ENCODE measurements at regions not wholly inside any gene's neighbourhood (a gene's known extent, or its start where the extent isn't known, plus 50 kb on each side); places are given as distances from the start of the nearest gene placed in this dataset.

DNA sequence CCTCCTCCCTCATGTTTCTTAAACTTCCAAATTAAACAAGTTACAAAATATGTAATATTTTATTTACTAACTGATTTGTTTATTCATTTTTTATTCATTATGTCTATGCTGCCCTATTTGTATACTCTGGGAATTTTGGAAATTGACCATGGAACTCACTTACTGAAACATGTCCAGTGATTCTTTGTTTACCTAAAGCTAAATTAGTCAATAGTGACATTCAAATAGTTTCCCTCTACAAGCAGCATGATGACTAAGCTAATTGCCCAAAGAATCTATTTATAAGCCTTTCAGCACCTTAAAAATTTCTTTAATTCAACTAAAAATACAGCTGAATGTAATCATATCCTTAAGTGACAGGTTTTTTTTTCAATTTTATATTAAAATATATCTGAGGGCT is 437.7 kb downstream of the SI start:
- TF ChIP-seq, protein P1, sequence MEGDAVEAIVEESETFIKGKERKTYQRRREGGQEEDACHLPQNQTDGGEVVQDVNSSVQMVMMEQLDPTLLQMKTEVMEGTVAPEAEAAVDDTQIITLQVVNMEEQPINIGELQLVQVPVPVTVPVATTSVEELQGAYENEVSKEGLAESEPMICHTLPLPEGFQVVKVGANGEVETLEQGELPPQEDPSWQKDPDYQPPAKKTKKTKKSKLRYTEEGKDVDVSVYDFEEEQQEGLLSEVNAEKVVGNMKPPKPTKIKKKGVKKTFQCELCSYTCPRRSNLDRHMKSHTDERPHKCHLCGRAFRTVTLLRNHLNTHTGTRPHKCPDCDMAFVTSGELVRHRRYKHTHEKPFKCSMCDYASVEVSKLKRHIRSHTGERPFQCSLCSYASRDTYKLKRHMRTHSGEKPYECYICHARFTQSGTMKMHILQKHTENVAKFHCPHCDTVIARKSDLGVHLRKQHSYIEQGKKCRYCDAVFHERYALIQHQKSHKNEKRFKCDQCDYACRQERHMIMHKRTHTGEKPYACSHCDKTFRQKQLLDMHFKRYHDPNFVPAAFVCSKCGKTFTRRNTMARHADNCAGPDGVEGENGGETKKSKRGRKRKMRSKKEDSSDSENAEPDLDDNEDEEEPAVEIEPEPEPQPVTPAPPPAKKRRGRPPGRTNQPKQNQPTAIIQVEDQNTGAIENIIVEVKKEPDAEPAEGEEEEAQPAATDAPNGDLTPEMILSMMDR (IDR thresholded peaks at IDR 0.05) = no peak
- TF ChIP-seq SMC3 (IDR thresholded peaks at IDR 0.05) (no peak), EHF (CRISPR knock-in tag; IDR thresholded peaks at IDR 0.05) (no peak), EP300 (IDR thresholded peaks at IDR 0.05) (no peak), BHLHE40 (IDR thresholded peaks at IDR 0.05; ENCODE audit: low read depth, low read length) (no peak)

Measured in A549 (cell line).